GM18505 (cell line): ENCODE measurements at regions not wholly inside any gene's neighbourhood (a gene's known extent, or its start where the extent isn't known, plus 50 kb on each side); places are given as distances from the start of the nearest gene placed in this dataset.

Source experiments
- ATAC-seq: cut with Tn5 transposase; IDR thresholded peaks from one replicate; pipeline ENCODE4 v1.9.1; 2021; ENCODE audit not compliant: unreplicated experiment
- POLR2A ChIP-seq: IDR thresholded peaks from 4 replicates; pipeline ENCODE4 v1.6.1; 2011; ENCODE audit warnings: borderline replicate concordance; ENCODE audit not compliant: insufficient read depth, insufficient read length; ENCODE audit errors: extremely low read depth

DNA sequence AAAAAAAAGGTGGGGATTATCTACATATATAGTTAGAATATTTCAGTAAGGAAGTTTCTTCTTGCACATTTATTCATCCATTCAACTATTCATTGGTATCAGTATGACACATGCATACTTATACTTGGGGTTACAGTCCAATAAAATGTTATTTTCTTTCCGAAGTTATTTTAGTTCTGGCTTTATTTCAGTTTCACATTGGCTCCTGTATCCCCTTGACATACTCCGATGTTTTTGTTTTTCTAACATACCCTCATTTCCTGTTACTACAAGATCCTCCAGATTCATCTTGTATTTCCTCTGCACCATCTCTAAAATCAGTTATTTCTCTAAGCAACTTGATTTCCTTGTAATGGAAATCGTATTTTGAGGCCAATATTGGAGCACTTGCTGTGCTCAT is 435.5 kb upstream of the MON1B start:
- no peak for TF ChIP-seq POLR2A
- ATAC-seq, result no peak

GRCh38 chr16:76756423-76756822 is 434.6 kb upstream of the MON1B start:
- TF ChIP-seq POLR2A, result no peak
- no peak for ATAC-seq

DNA sequence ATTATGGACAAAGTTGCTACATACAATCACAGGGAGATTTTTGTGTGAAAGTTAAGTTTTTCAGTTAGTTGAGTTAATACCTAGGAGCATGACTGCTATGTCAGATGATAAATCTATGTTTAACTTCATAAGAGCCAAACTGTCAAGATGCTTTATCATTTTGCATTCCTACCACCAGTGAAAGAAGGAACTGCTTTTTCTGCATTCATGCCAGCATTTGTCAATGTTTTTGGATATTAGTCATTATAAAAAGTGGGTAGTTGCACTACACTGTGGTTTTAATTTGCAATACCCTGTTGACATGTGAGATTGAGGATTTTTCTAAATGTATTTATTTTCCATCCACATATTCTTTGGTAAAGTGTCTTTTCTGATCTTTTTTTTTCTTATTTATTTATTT is 434.0 kb upstream of the MON1B start:
- no peak for ATAC-seq
- TF ChIP-seq POLR2A, result no peak

- ATAC-seq, result no peak
- TF ChIP-seq POLR2A, result no peak
These were observed 424.5 kb upstream of the MON1B start for GRCh38 chr16:76766538-76766937.

DNA sequence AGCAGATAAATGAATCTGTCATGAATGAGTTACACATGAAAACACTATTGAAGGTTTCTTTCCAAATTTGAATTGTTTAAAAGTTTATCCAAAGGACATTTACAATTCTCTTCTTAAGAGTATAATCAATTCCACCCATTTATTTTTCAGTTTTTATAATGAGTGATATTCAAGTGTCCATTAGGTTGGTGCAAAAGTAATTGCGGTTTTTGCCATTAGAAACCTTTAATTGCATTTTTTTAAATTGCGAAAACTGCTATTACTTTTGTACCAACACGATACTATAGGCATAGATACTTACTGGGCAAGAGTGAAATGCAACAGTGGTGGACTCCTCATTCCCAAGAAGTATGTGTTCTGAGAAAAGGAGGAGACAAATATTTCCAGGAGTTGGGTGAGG is 422.7 kb upstream of the MON1B start:
- no peak for ATAC-seq
- no peak for TF ChIP-seq POLR2A

DNA sequence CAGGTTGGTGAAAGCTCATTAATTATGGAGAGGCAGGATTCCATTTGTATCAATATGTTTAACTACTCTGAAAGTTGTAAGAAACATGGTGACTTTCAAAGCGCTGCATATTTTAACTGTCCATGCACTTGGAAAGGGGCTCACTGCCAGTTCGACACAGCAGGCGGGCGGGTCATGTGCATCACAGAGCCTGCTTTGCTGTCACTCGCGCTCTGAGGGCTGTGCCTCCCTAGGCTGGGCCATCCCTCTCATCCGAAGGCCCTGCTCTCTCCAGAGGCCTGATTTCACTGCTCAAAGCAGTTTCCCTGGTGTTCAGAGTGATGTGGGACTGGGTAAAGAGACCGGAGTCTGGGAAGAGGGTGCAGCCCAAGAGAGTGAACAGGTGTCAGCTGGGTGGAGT is 422.0 kb upstream of the MON1B start:
- no peak for ATAC-seq
- no peak for TF ChIP-seq POLR2A

DNA sequence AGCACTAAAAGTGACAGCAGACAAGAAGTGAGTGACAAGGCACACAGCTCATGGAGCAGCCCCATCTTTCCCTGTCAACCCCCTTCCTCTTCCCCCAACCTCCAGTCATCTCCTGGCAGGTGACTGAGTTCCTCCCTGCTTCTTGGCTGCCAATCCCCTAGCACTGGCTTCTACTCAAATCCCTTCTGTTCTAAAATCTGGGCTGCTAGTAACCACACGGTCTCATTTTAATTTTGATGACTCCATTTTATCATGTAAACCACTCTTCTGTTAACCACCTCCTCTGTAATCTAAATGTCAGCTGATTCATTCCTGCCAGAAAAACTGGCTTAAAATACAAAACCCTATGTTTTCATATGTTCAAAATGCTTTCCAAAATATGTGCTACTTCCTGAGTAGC is 419.8 kb upstream of the MON1B start:
- no peak for TF ChIP-seq POLR2A
- ATAC-seq, result no peak

GRCh38 chr16:76777721-76778465 is 413.1 kb upstream of the MON1B start:
- TF ChIP-seq POLR2A, result no peak
- ATAC-seq, result no peak

- no peak for TF ChIP-seq POLR2A
These were observed 410.4 kb upstream of the MON1B start for GRCh38 chr16:76780556-76780955.

GRCh38 chr16:76784530-76784929 is 406.5 kb upstream of the MON1B start:
- no peak for ATAC-seq
- TF ChIP-seq POLR2A, result no peak

More at GRCh38 chr16:76780556-76780955, 410.4 kb upstream of the MON1B start:
- no peak for ATAC-seq

DNA sequence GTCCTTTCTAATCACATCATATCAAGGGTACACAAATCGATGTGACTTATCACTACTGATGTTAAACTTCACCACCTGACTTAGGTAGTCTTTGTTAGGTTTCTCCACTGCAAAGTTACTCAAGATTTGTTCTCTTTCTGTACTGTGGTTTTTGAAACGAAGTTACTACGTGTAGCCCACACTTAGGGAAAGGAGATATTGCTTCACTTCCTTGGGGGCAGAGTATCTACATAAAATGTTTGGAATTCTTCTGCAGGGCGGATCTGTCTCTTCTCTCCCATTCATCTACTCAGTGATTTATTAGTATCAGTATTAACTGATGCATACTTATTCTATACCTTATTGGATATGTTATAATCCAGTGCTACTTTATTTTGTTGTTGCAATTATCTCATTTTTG is 403.6 kb upstream of the MON1B start:
- TF ChIP-seq POLR2A, result no peak
- no peak for ATAC-seq

- TF ChIP-seq POLR2A, result no peak
- no peak for ATAC-seq
These were observed 399.8 kb upstream of the MON1B start for GRCh38 chr16:76791151-76791550.

- no peak for ATAC-seq
- no peak for TF ChIP-seq POLR2A
These were observed 394.6 kb upstream of the MON1B start for GRCh38 chr16:76796416-76796815.

GRCh38 chr16:76796978-76797377 is 394.0 kb upstream of the MON1B start:
- no peak for TF ChIP-seq POLR2A
- no peak for ATAC-seq

- no peak for ATAC-seq
- no peak for TF ChIP-seq POLR2A
These were observed 393.5 kb upstream of the MON1B start for GRCh38 chr16:76797457-76797856.
